SK-N-MC (cell line): ENCODE measurements at regions not wholly inside any gene's neighbourhood (a gene's known extent, or its start where the extent isn't known, plus 50 kb on each side); places are given as distances from the start of the nearest gene placed in this dataset.

Experiments used
- EZH2 ChIP-seq: fragments of 200-600 bp; sonication (generic); IDR thresholded peaks from one replicate; pipeline ENCODE4 v1.6.1; 2017; ENCODE audit warnings: antibody characterized with exemption
- POLR2AphosphoS5 ChIP-seq: IDR thresholded peaks from 2 replicates; pipeline ENCODE4 v1.6.1; 2012; ENCODE audit warnings: mild to moderate bottlenecking, low read depth, low read length, borderline replicate concordance

DNA sequence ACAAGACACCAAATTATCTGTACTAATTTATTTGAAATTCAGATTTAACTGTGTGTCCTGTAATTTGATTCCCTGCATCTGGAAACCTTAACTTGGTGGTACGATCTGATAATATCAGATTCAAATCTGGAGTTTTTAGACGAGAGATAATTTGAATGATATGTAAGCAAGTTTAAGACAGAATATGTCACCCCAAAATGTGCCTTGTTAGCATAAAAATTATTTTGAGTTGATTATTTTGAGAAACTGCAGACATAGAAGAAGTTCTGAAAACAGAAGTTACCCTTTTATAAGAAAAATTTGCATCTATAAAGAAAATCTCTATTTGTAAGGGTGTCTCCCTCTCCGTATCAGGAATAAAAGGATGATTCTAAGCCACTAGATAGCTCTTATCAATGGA lies 1202.8 kb downstream of the ROBO2 start:
- TF ChIP-seq EZH2 (no peak), POLR2AphosphoS5 (no peak)
